Transverse colon (tissue), 4 donors: ENCODE measurements at regions not wholly inside any gene's neighbourhood (a gene's known extent, or its start where the extent isn't known, plus 50 kb on each side); places are given as distances from the start of the nearest gene placed in this dataset.

Experiments used
- DNase-seq: peaks from one replicate; pipeline ENCODE4 v3.0.0-alpha.2; 2019
- H3K27ac ChIP-seq, 4 donors: fragments of 200-600 bp; sonication (generic); 2 replicates each; pipeline ENCODE4 v1.5.1; 2016 to 2018; ENCODE audit warnings: inconsistent platforms in 4 of 4
- H3K27me3 ChIP-seq: fragments of 200-600 bp; sonication (generic); 2 replicates; pipeline ENCODE4 v1.5.1; 2017; ENCODE audit warnings: inconsistent platforms
- H3K36me3 ChIP-seq, 4 donors: fragments of 200-600 bp; sonication (generic); 2 replicates each; pipeline ENCODE4 v1.5.1; 2017 to 2019; ENCODE audit warnings: inconsistent platforms in 4 of 4
- H3K4me1 ChIP-seq, 4 donors: fragments of 200-600 bp; sonication (generic); 2 replicates each; pipeline ENCODE4 v1.5.1; 2017 to 2020; ENCODE audit warnings: inconsistent platforms in 4 of 4
- H3K4me3 ChIP-seq, 4 donors: fragments of 200-600 bp; sonication (generic); 1 replicate in 1 of 4; 2 replicates in 3 of 4; pipeline versions ENCODE4 v1.5.1 to v1.6.1; 2017 to 2019; ENCODE audit warnings: inconsistent platforms in 4 of 4
- H3K9me3 ChIP-seq, 2 donors: fragments of 200-600 bp; sonication (generic); 2 replicates each; pipeline ENCODE4 v1.5.1; 2017 to 2019; ENCODE audit warnings: inconsistent platforms in 2 of 2
- EP300 ChIP-seq: sonication (generic); formaldehyde crosslinking; IDR thresholded peaks from one replicate; pipeline ENCODE4 v1.6.1; 2017; ENCODE audit warnings: antibody characterized with exemption, low read depth
- POLR2A ChIP-seq: fragments of 450-650 bp; IDR thresholded peaks from one replicate; pipeline ENCODE4 v1.6.1; 2016; ENCODE audit warnings: antibody characterized with exemption, mild to moderate bottlenecking, moderate library complexity
- POLR2AphosphoS5 ChIP-seq, 3 donors: sonication (generic); formaldehyde crosslinking; IDR thresholded peaks; one replicate each; pipeline ENCODE4 v1.6.1; 2016; ENCODE audit warnings: antibody characterized with exemption in 3 of 3
- WGBS, 2 donors: methylation state at CpG; one replicate each; pipeline ENCODE4 v1.1.5; 2018; ENCODE audit warnings: low coverage in 1 of 2; 5-methylcytosine and 5-hydroxymethylcytosine counted together
- in situ Hi-C, 4 donors: fragments of 200-750 bp; cut with MboI; loops; one replicate each; pipeline versions ENCODE4 v1.15.0 to v1.15.1; 2017; ENCODE audit warnings: low sequenced_read_pairs in 3 of 4, low pct_ligation_motif_present in 1 of 4, low pct_unique_long_range_greater_than_20kb in 1 of 4
- intact Hi-C: fragments of 100-400 bp; cut with DNase I; formaldehyde crosslinking; loops from one replicate; pipeline ENCODE4 v1.15.1; 2023; ENCODE audit warnings: low total_unique reads
- TF ChIP-seq, protein P1 (sequence below), 5 experiments: fragments of 200-600 bp in 3 of 5; fragments of 450-650 bp in 2 of 5; sonication (generic) in 3 of 5; IDR thresholded peaks; 1 replicate in 2 of 5; 2 replicates in 3 of 5; pipeline ENCODE4 v1.5.1; 2016 to 2017; ENCODE audit warnings: antibody characterized with exemption in 5 of 5, inconsistent platforms in 3 of 5, mild to moderate bottlenecking in 2 of 5, moderate library complexity in 1 of 5

DNA sequence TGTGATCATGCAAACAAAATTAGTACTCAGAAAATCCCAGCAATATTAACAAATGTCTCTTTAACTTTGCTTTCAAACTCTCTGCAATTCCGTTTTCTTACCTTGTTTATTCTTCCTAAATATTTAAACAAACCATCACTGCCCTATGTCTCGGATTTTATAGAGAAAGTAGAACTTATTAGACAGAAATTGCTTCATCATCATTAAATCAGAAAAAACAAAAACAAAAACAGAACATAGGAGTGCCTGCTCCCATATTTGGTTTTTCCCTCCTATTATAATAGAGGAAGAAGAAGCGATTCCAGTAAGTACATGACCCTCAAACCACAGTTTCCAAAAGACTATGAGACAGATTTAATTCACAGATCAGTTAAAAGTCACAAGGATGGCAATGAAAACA lies 1228.0 kb downstream of the RPA4 start:
- no peak for DNase-seq
- in situ Hi-C loops = no loop called here
- no peaks in the 10 kb centered on the region for H3K36me3 ChIP-seq
- no peaks in the 10 kb centered on the region for H3K4me1 ChIP-seq
- no peak overlapping the region for H3K4me3 ChIP-seq
- no peak overlapping the region for H3K27ac ChIP-seq
- 41 to 64% methylated on average over 2 to 3 of the region's 3 CpGs for WGBS, 2 donors
- TF ChIP-seq EP300 = no peak
- TF ChIP-seq POLR2A = no peak
- no peaks in the 10 kb centered on the region for H3K9me3 ChIP-seq
- no peaks in the 10 kb centered on the region for H3K27me3 ChIP-seq
- intact Hi-C loops = no loop called here

DNA sequence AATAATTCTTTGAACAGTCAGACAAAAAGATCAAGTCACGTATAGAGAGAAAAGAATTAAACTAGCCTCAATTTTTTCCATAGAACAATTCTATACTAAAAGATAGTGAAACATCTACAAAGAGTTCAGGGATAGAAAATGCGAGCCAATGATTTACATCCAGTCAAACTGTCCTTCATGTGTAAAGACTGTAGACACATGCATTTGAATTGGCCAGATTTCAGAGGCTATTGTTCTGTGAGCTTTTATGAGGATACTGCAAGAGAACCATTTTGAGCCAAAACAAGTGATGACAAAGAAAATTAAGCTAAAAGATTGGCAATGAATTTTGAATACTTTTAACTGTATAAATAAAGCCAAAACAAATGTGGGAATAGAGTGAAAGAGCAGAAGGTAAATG lies 1230.3 kb downstream of the RPA4 start:
- 60 to 68% methylated on average over 1 to 2 of the region's 2 CpGs for WGBS, 2 donors
- H3K27ac ChIP-seq = no peak overlapping the region
- in situ Hi-C loops (no loop called here), intact Hi-C loops (no loop called here)
- H3K9me3 ChIP-seq = no peaks in the 10 kb centered on the region
- no peak overlapping the region for H3K4me3 ChIP-seq
- no peak for DNase-seq
- no peaks in the 10 kb centered on the region for H3K4me1 ChIP-seq
- no peaks in the 10 kb centered on the region for H3K36me3 ChIP-seq
- TF ChIP-seq, protein P1, sequence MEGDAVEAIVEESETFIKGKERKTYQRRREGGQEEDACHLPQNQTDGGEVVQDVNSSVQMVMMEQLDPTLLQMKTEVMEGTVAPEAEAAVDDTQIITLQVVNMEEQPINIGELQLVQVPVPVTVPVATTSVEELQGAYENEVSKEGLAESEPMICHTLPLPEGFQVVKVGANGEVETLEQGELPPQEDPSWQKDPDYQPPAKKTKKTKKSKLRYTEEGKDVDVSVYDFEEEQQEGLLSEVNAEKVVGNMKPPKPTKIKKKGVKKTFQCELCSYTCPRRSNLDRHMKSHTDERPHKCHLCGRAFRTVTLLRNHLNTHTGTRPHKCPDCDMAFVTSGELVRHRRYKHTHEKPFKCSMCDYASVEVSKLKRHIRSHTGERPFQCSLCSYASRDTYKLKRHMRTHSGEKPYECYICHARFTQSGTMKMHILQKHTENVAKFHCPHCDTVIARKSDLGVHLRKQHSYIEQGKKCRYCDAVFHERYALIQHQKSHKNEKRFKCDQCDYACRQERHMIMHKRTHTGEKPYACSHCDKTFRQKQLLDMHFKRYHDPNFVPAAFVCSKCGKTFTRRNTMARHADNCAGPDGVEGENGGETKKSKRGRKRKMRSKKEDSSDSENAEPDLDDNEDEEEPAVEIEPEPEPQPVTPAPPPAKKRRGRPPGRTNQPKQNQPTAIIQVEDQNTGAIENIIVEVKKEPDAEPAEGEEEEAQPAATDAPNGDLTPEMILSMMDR (IDR thresholded peaks at IDR 0.05) = no peak
- no peak for TF ChIP-seq EP300
- no peak for TF ChIP-seq POLR2AphosphoS5 (IDR thresholded peaks at IDR 0.05)
- TF ChIP-seq POLR2A = no peak
- H3K27me3 ChIP-seq = no peaks in the 10 kb centered on the region

DNA sequence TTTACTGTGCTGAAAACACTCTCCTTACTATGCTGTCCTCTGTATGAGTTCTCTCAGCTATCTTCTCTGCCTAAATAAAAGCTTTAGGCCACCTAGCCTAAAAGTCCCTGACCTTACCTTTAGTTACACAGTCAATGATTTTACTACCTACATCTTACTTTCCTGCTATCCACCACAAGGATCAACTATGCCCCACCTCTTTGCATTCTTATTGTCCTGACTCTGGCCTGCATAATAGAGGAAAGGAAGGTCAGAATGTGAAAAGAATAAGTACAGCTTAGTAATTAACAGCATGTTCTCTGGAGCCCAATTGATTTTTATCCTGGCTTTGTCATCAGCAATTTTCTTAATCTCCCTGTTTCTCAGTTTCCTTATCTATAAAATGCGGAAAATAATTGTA lies 1257.8 kb downstream of the RPA4 start:
- Histone ChIP-seq H3K36me3 (no peaks in the 10 kb centered on the region), H3K4me3 (no peak overlapping the region), H3K9me3 (no peaks in the 10 kb centered on the region), H3K4me1 (no peaks in the 10 kb centered on the region), H3K27me3 (no peaks in the 10 kb centered on the region), H3K27ac (no peak overlapping the region)
- no peak for DNase-seq
- intact Hi-C loops (no loop called here), in situ Hi-C loops (no loop called here)
- TF ChIP-seq POLR2AphosphoS5 (IDR thresholded peaks at IDR 0.05) (no peak), POLR2A (no peak), EP300 (no peak)
- TF ChIP-seq, protein P1 (IDR thresholded peaks at IDR 0.05) = no peak
- 75% methylated on average over 1 of the region's 1 CpG; no CpG with 5 or more reads in 1 of the 2 donors for WGBS, 2 donors

DNA sequence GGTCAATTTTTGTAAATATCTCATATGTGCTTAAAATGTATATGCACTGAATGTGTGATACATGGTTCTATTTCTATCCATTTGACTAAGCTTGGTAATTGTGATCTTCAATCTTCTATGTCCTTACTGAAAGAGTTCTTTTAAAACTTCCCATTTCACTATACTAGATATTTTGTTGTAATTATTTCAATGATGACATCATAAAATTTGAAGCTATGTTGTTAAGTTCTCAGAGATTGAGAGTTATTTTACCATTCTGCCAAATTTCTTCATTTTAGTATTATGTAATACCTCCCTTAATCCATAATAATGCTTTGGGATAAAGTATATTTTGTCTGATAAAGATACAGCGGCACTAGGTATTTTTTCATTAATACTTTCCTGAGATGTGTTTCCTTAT lies 1307.3 kb downstream of the RPA4 start:
- TF ChIP-seq EP300 (no peak), POLR2AphosphoS5 (IDR thresholded peaks at IDR 0.05) (no peak), POLR2A (no peak)
- TF ChIP-seq, protein P1 (IDR thresholded peaks at IDR 0.05) = no peak
- intact Hi-C loops (no loop called here), in situ Hi-C loops (no loop called here)
- Histone ChIP-seq H3K4me1 (no peaks in the 10 kb centered on the region), H3K9me3 (no peaks in the 10 kb centered on the region), H3K4me3 (no peak overlapping the region), H3K27ac (no peak overlapping the region), H3K27me3 (no peaks in the 10 kb centered on the region), H3K36me3 (no peaks in the 10 kb centered on the region)
- no peak for DNase-seq
- WGBS, 2 donors = 95 to 100% methylated on average over 1 of the region's 1 CpG

DNA sequence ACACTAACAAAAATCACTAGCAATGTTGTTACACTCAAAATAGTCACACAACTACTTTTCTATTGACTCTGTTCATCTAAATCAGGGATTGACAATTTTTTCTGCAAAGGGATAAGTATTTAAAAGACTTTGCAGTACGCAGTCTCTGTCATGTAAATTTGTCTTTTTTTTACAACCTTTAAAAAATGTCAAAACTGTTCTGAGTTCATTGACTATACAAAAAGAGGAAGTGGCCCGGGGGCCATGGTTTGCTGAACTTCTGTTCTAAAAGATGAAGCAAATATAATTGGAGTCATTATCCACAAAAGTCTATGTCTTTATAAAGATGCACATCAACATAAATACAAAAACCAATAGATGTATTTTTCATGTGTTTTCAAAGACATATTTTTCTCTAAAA lies 1310.3 kb downstream of the RPA4 start:
- intact Hi-C loops (no loop called here), in situ Hi-C loops (no loop called here)
- no peaks in the 10 kb centered on the region for H3K4me1 ChIP-seq
- H3K27me3 ChIP-seq = no peaks in the 10 kb centered on the region
- no peaks in the 10 kb centered on the region for H3K36me3 ChIP-seq
- H3K9me3 ChIP-seq = no peaks in the 10 kb centered on the region
- DNase-seq = no peak
- TF ChIP-seq, protein P1 (IDR thresholded peaks at IDR 0.05) = no peak
- TF ChIP-seq POLR2AphosphoS5 (IDR thresholded peaks at IDR 0.05) (no peak), EP300 (no peak), POLR2A (no peak)
- WGBS, 2 donors = 62 to 73% methylated on average over 2 of the region's 2 CpGs
- no peak overlapping the region for H3K27ac ChIP-seq
- H3K4me3 ChIP-seq = no peak overlapping the region
